Neural cell (in vitro differentiated cells): ENCODE measurements at regions not wholly inside any gene's neighbourhood (a gene's known extent, or its start where the extent isn't known, plus 50 kb on each side); places are given as distances from the start of the nearest gene placed in this dataset.

Experiments used
- TAF1 ChIP-seq: IDR thresholded peaks from 2 replicates; pipeline ENCODE4 v1.6.1; 2012; ENCODE audit warnings: low read depth
- TF ChIP-seq, protein P1 (sequence below): fragments of 450-650 bp; IDR thresholded peaks from 2 replicates; pipeline ENCODE4 v1.5.1; 2014; ENCODE audit warnings: antibody characterized with exemption, mild to moderate bottlenecking, moderate library complexity; ENCODE audit not compliant: poor library complexity, severe bottlenecking
- TF ChIP-seq, protein P2 (sequence below): IDR thresholded peaks from 2 replicates; pipeline ENCODE4 v1.6.1; 2012; ENCODE audit warnings: borderline replicate concordance

GRCh38 chr13:109685203-109685602 is 101.2 kb downstream of the IRS2 start:
- TF ChIP-seq, protein P1, sequence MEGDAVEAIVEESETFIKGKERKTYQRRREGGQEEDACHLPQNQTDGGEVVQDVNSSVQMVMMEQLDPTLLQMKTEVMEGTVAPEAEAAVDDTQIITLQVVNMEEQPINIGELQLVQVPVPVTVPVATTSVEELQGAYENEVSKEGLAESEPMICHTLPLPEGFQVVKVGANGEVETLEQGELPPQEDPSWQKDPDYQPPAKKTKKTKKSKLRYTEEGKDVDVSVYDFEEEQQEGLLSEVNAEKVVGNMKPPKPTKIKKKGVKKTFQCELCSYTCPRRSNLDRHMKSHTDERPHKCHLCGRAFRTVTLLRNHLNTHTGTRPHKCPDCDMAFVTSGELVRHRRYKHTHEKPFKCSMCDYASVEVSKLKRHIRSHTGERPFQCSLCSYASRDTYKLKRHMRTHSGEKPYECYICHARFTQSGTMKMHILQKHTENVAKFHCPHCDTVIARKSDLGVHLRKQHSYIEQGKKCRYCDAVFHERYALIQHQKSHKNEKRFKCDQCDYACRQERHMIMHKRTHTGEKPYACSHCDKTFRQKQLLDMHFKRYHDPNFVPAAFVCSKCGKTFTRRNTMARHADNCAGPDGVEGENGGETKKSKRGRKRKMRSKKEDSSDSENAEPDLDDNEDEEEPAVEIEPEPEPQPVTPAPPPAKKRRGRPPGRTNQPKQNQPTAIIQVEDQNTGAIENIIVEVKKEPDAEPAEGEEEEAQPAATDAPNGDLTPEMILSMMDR, result no peak
- TF ChIP-seq, protein P2, sequence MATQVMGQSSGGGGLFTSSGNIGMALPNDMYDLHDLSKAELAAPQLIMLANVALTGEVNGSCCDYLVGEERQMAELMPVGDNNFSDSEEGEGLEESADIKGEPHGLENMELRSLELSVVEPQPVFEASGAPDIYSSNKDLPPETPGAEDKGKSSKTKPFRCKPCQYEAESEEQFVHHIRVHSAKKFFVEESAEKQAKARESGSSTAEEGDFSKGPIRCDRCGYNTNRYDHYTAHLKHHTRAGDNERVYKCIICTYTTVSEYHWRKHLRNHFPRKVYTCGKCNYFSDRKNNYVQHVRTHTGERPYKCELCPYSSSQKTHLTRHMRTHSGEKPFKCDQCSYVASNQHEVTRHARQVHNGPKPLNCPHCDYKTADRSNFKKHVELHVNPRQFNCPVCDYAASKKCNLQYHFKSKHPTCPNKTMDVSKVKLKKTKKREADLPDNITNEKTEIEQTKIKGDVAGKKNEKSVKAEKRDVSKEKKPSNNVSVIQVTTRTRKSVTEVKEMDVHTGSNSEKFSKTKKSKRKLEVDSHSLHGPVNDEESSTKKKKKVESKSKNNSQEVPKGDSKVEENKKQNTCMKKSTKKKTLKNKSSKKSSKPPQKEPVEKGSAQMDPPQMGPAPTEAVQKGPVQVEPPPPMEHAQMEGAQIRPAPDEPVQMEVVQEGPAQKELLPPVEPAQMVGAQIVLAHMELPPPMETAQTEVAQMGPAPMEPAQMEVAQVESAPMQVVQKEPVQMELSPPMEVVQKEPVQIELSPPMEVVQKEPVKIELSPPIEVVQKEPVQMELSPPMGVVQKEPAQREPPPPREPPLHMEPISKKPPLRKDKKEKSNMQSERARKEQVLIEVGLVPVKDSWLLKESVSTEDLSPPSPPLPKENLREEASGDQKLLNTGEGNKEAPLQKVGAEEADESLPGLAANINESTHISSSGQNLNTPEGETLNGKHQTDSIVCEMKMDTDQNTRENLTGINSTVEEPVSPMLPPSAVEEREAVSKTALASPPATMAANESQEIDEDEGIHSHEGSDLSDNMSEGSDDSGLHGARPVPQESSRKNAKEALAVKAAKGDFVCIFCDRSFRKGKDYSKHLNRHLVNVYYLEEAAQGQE, result no peak
- TF ChIP-seq TAF1, result no peak
